Endothelial cell (in vitro differentiated cells): ENCODE measurements at regions not wholly inside any gene's neighbourhood (a gene's known extent, or its start where the extent isn't known, plus 50 kb on each side); places are given as distances from the start of the nearest gene placed in this dataset.

Experiments used
- DNase-seq: peaks from one replicate; pipeline ENCODE4 v3.0.0; 2021; ENCODE audit warnings: low spot score
- H3K27ac Mint-ChIP-seq: one replicate; pipeline ENCODE4 v1.8.0; 2021; ENCODE audit warnings: mixed read lengths, inconsistent platforms; ENCODE audit not compliant: unreplicated experiment
- H3K27me3 Mint-ChIP-seq: one replicate; pipeline ENCODE4 v1.8.0; 2021; ENCODE audit warnings: mild to moderate bottlenecking, moderate library complexity, mixed read lengths, inconsistent platforms; ENCODE audit not compliant: unreplicated experiment
- H3K36me3 Mint-ChIP-seq: one replicate; pipeline ENCODE4 v1.8.0; 2021; ENCODE audit warnings: mild to moderate bottlenecking, low read depth, mixed read lengths, inconsistent platforms; ENCODE audit not compliant: unreplicated experiment
- H3K4me1 Mint-ChIP-seq: one replicate; pipeline ENCODE4 v1.8.0; 2021; ENCODE audit warnings: mild to moderate bottlenecking, mixed read lengths, inconsistent platforms; ENCODE audit not compliant: unreplicated experiment
- H3K4me3 Mint-ChIP-seq: one replicate; pipeline ENCODE4 v1.8.0; 2021; ENCODE audit warnings: mild to moderate bottlenecking, mixed read lengths, inconsistent platforms; ENCODE audit not compliant: unreplicated experiment
- H3K9me3 Mint-ChIP-seq: one replicate; pipeline ENCODE4 v1.8.0; 2021; ENCODE audit warnings: mixed read lengths, inconsistent platforms; ENCODE audit not compliant: unreplicated experiment
- CTCF ChIP-seq: fragments of 200-600 bp; sonication (generic); IDR thresholded peaks from one replicate; pipeline ENCODE4 v1.5.0; 2021; ENCODE audit warnings: antibody characterized with exemption; ENCODE audit not compliant: unreplicated experiment

GRCh38 chr20:11687546-11688292 lies 230.0 kb upstream of the BTBD3 start:
- Mint-ChIP-seq H3K9me3 (no peaks in the 10 kb centered on the region), H3K4me1 (peaks cover 13% of the 10 kb centered on the region), H3K4me3 (no peak overlapping the region), H3K27ac (no peak overlapping the region), H3K27me3 (no peaks in the 10 kb centered on the region), H3K36me3 (no peaks in the 10 kb centered on the region)
- no peak for TF ChIP-seq CTCF
- DNase-seq: no peak

DNA sequence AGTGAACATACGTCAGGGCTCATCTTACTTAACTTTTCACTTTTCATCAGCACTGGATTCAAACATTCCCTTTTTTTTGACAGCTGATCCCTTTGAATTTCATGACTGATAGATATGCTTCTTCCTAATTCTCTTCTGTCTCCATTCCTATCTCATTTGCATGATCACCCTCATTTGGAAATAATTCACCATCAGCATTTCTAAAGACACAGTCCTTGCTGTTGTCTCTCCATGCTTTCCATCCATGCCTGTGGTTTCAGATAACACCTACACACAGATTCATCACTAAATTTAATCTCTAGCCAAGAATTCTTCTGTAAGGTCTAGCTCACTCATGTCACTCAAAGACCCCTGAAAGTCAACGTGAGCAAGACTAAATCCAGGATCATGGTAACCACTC lies 228.4 kb upstream of the BTBD3 start:
- Mint-ChIP-seq H3K9me3 (no peaks in the 10 kb centered on the region), H3K27ac (no peak overlapping the region), H3K27me3 (no peaks in the 10 kb centered on the region), H3K4me1 (peaks cover 17% of the 10 kb centered on the region), H3K36me3 (no peaks in the 10 kb centered on the region), H3K4me3 (no peak overlapping the region)
- DNase-seq: no peak
- TF ChIP-seq CTCF: no peak

GRCh38 chr20:11691766-11692165 lies 225.9 kb upstream of the BTBD3 start:
- Mint-ChIP-seq H3K9me3 (no peaks in the 10 kb centered on the region), H3K4me1 (peaks cover 8% of the 10 kb centered on the region), H3K27ac (no peak overlapping the region), H3K27me3 (no peaks in the 10 kb centered on the region), H3K36me3 (no peaks in the 10 kb centered on the region), H3K4me3 (no peak overlapping the region)
- no peak for TF ChIP-seq CTCF
- DNase-seq: no peak

GRCh38 chr20:11692567-11692966 lies 225.1 kb upstream of the BTBD3 start:
- Mint-ChIP-seq H3K9me3 (no peaks in the 10 kb centered on the region), H3K4me3 (no peak overlapping the region), H3K36me3 (no peaks in the 10 kb centered on the region), H3K27ac (no peak overlapping the region), H3K4me1 (peaks cover 4% of the 10 kb centered on the region), H3K27me3 (no peaks in the 10 kb centered on the region)
- TF ChIP-seq CTCF: no peak
- no peak for DNase-seq

DNA sequence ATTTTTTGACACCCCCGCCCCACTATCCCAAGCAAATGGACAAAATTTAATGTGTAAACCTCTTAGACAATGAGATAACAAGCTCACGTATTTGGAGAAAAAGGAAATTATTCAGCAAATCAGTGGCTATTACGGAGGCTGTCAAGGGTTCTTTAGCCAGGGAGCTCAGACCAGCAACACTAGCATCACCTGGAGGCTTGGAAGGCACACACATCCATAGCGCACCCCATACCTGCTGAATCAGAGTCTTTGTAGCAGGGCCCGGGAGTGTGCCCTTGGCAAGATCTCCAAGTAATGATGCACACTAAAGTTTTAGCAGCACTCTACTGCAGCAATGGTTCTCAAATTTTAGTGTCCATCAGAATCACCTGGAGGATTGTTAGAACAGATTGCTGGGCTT lies 223.2 kb upstream of the BTBD3 start:
- Mint-ChIP-seq H3K27me3 (no peaks in the 10 kb centered on the region), H3K36me3 (no peaks in the 10 kb centered on the region), H3K4me1 (peaks cover 4% of the 10 kb centered on the region), H3K4me3 (no peak overlapping the region), H3K9me3 (no peaks in the 10 kb centered on the region), H3K27ac (no peak overlapping the region)
- DNase-seq: no peak
- TF ChIP-seq CTCF: no peak
